ENCODE measurements at regions not wholly inside any gene's neighbourhood (a gene's known extent, or its start where the extent isn't known, plus 50 kb on each side); places are given as distances from the start of the nearest gene placed in this dataset.

DNA sequence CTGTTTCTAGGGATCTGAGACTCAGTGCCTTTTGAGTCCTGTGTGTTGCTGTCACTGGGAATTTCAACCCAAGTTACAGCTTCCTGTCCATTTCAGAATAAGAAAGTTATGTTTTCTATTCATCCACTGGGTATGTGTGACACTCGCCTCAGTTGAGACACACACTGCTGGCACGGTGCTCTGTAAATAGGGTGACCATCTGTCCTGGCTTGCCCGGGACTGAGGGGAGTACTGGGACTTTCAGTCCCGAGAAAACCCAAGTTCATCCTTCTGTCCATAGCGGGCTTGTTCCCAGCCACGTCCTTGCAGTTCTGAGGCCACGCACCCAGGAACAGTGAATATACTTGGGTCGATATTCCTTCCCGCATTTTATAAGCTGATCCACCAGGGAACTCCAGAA, 56.3 kb upstream of the DISP3 start:
- Histone ChIP-seq H3K4me3 (ENCODE audit: low read depth, low read length) (no peak overlapping the region), H3K27ac (no peak overlapping the region), H3K79me2 (no peaks in the 10 kb centered on the region), H3K27me3 (ENCODE audit: control insufficient read depth, insufficient read depth, low read length) (no peaks in the 10 kb centered on the region), H3K9ac (no peak overlapping the region), H3K36me3 (ENCODE audit: control insufficient read depth, insufficient read depth, low read length) (no peaks in the 10 kb centered on the region), H3K9me3 (ENCODE audit: control insufficient read depth, low read length) (no peaks in the 10 kb centered on the region), H3K4me2 (ENCODE audit: low read length) (no peak overlapping the region), H2AFZ (no peak overlapping the region), H3K4me1 (no peaks in the 10 kb centered on the region)
- TF ChIP-seq, protein P1, sequence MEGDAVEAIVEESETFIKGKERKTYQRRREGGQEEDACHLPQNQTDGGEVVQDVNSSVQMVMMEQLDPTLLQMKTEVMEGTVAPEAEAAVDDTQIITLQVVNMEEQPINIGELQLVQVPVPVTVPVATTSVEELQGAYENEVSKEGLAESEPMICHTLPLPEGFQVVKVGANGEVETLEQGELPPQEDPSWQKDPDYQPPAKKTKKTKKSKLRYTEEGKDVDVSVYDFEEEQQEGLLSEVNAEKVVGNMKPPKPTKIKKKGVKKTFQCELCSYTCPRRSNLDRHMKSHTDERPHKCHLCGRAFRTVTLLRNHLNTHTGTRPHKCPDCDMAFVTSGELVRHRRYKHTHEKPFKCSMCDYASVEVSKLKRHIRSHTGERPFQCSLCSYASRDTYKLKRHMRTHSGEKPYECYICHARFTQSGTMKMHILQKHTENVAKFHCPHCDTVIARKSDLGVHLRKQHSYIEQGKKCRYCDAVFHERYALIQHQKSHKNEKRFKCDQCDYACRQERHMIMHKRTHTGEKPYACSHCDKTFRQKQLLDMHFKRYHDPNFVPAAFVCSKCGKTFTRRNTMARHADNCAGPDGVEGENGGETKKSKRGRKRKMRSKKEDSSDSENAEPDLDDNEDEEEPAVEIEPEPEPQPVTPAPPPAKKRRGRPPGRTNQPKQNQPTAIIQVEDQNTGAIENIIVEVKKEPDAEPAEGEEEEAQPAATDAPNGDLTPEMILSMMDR (IDR thresholded peaks at IDR 0.05) = no peak

DNA sequence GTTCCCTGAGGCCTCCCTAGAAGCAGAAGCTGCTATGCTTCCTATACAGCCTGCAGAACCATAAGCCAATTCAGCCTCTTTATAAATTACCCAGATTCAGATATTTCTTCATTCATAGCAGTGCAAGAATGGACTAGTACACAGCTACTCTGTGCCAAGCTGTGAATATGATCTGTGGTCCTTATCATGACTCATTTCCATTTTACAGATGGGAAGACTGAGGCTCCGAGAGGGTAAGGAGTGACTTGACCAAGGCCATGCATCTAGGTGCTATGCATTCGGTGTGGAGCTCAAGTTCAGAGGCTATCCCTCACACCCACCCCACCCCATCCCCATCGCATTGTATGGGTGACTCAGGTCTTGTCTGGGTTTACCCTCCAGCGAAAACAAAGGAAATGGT, 52.3 kb upstream of the DISP3 start:
- Histone ChIP-seq H3K9me3 (ENCODE audit: control insufficient read depth, low read length) (no peaks in the 10 kb centered on the region), H3K4me1 (no peaks in the 10 kb centered on the region), H3K79me2 (no peaks in the 10 kb centered on the region), H3K4me3 (ENCODE audit: low read depth, low read length) (no peak overlapping the region), H3K27me3 (ENCODE audit: control insufficient read depth, insufficient read depth, low read length) (no peaks in the 10 kb centered on the region), H3K9ac (no peak overlapping the region), H3K36me3 (ENCODE audit: control insufficient read depth, insufficient read depth, low read length) (no peaks in the 10 kb centered on the region), H3K4me2 (ENCODE audit: low read length) (no peak overlapping the region), H2AFZ (no peak overlapping the region), H3K27ac (no peak overlapping the region)
- TF ChIP-seq, protein P1 (IDR thresholded peaks at IDR 0.05) = no peak

GRCh38 chr1:11428789-11429188, 50.2 kb upstream of the DISP3 start:
- no peak overlapping the region for H3K9ac ChIP-seq
- no peak overlapping the region for H2AFZ ChIP-seq
- H3K36me3 ChIP-seq (ENCODE audit: control insufficient read depth, insufficient read depth, low read length) = no peaks in the 10 kb centered on the region
- H3K4me1 ChIP-seq = no peaks in the 10 kb centered on the region
- H3K79me2 ChIP-seq = no peaks in the 10 kb centered on the region
- H3K4me3 ChIP-seq (ENCODE audit: low read depth, low read length) = no peak overlapping the region
- no peak overlapping the region for H3K27ac ChIP-seq
- TF ChIP-seq, protein P1 (IDR thresholded peaks at IDR 0.05) = no peak
- no peak overlapping the region for H3K4me2 ChIP-seq (ENCODE audit: low read length)
- no peaks in the 10 kb centered on the region for H3K27me3 ChIP-seq (ENCODE audit: control insufficient read depth, insufficient read depth, low read length)
- H3K9me3 ChIP-seq (ENCODE audit: control insufficient read depth, low read length) = no peaks in the 10 kb centered on the region

All from parathyroid adenoma (tissue), 2 donors.